Upper lobe of right lung (tissue), 1 donor: ENCODE measurements at regions not wholly inside any gene's neighbourhood (a gene's known extent, or its start where the extent isn't known, plus 50 kb on each side); places are given as distances from the start of the nearest gene placed in this dataset.

Experiments
- ATAC-seq: fragments of 200-7000 bp; cut with Tn5 transposase; one replicate; pipeline ENCODE4 v1.9.1; 2020; ENCODE audit warnings: mild to moderate bottlenecking, moderate library complexity
- DNase-seq: peaks from one replicate; pipeline ENCODE4 v3.0.0-alpha.2; 2020
- H3K27ac ChIP-seq: fragments of 200-600 bp; one replicate; pipeline ENCODE4 v1.8.0; 2022
- H3K27me3 ChIP-seq: fragments of 200-600 bp; one replicate; pipeline ENCODE4 v1.8.0; 2022; ENCODE audit warnings: mild to moderate bottlenecking
- H3K36me3 ChIP-seq: fragments of 200-600 bp; one replicate; pipeline ENCODE4 v1.8.0; 2022
- H3K4me1 ChIP-seq: fragments of 200-600 bp; one replicate; pipeline ENCODE4 v1.8.0; 2022
- H3K4me3 ChIP-seq: fragments of 200-600 bp; one replicate; pipeline ENCODE4 v1.8.0; 2022; ENCODE audit warnings: mild to moderate bottlenecking
- H3K9me3 ChIP-seq: fragments of 200-600 bp; one replicate; pipeline ENCODE4 v1.8.0; 2022
- CTCF ChIP-seq: fragments of 200-600 bp; IDR thresholded peaks from one replicate; pipeline ENCODE4 v1.8.0; 2022; ENCODE audit warnings: antibody characterized with exemption
- intact Hi-C: fragments of 100-400 bp; cut with DNase I; formaldehyde crosslinking; loops from one replicate; pipeline ENCODE4 v1.11.0; 2022
- donor health status: DM: no; HTN: yes; CAD: no; lungs with severe emphysema.

GRCh38 chr5:158264264-158264663 lies 405.3 kb upstream of the CLINT1 start:
- no peaks in the 10 kb centered on the region for H3K27me3 ChIP-seq
- no peaks in the 10 kb centered on the region for H3K36me3 ChIP-seq
- TF ChIP-seq CTCF: no peak
- DNase-seq: no peak
- no peak overlapping the region for H3K4me3 ChIP-seq
- ATAC-seq: no peak
- no peaks in the 10 kb centered on the region for H3K9me3 ChIP-seq
- no peak overlapping the region for H3K27ac ChIP-seq
- intact Hi-C loops: no loop called here
- no peaks in the 10 kb centered on the region for H3K4me1 ChIP-seq

GRCh38 chr5:158261674-158262367 lies 402.9 kb upstream of the CLINT1 start:
- Histone ChIP-seq H3K27me3 (no peaks in the 10 kb centered on the region), H3K36me3 (no peaks in the 10 kb centered on the region), H3K4me3 (no peak overlapping the region), H3K27ac (no peak overlapping the region), H3K9me3 (no peaks in the 10 kb centered on the region), H3K4me1 (no peaks in the 10 kb centered on the region)
- no peak for TF ChIP-seq CTCF
- no peak for ATAC-seq
- intact Hi-C loops: no loop called here
- DNase-seq: no peak

- H3K4me1 ChIP-seq: no peaks in the 10 kb centered on the region
- H3K27me3 ChIP-seq: no peaks in the 10 kb centered on the region
- ATAC-seq (no peak), DNase-seq (no peak)
- intact Hi-C loops: no loop called here
- no peak overlapping the region for H3K4me3 ChIP-seq
- TF ChIP-seq CTCF: no peak
- no peaks in the 10 kb centered on the region for H3K9me3 ChIP-seq
- H3K36me3 ChIP-seq: no peaks in the 10 kb centered on the region
- no peak overlapping the region for H3K27ac ChIP-seq
Measured at GRCh38 chr5:158256096-158256495, 397.2 kb upstream of the CLINT1 start.

GRCh38 chr5:158255609-158256008 lies 396.7 kb upstream of the CLINT1 start:
- intact Hi-C loops: no loop called here
- Histone ChIP-seq H3K4me1 (no peaks in the 10 kb centered on the region), H3K27ac (no peak overlapping the region), H3K9me3 (no peaks in the 10 kb centered on the region), H3K4me3 (no peak overlapping the region), H3K36me3 (no peaks in the 10 kb centered on the region), H3K27me3 (no peaks in the 10 kb centered on the region)
- TF ChIP-seq CTCF: no peak
- ATAC-seq: no peak
- no peak for DNase-seq

GRCh38 chr5:158246661-158247060 lies 387.7 kb upstream of the CLINT1 start:
- Histone ChIP-seq H3K36me3 (no peaks in the 10 kb centered on the region), H3K27ac (no peak overlapping the region), H3K27me3 (peaks cover 5% of the 10 kb centered on the region), H3K4me3 (no peak overlapping the region), H3K4me1 (no peaks in the 10 kb centered on the region), H3K9me3 (no peaks in the 10 kb centered on the region)
- no peak for TF ChIP-seq CTCF
- intact Hi-C loops: no loop called here
- no peak for ATAC-seq
- DNase-seq: no peak

- intact Hi-C loops: no loop called here
- H3K4me3 ChIP-seq: no peak overlapping the region
Measured at GRCh38 chr5:158245513-158245912, 386.6 kb upstream of the CLINT1 start.

More at GRCh38 chr5:158245513-158245912, 386.6 kb upstream of the CLINT1 start:
- TF ChIP-seq CTCF: no peak
- H3K36me3 ChIP-seq: no peaks in the 10 kb centered on the region
- H3K27ac ChIP-seq: no peak overlapping the region
- ATAC-seq (no peak), DNase-seq (no peak)
- H3K27me3 ChIP-seq: peaks cover 5% of the 10 kb centered on the region
- H3K4me1 ChIP-seq: no peaks in the 10 kb centered on the region
- H3K9me3 ChIP-seq: no peaks in the 10 kb centered on the region
